Astrocyte (in vitro differentiated cells and primary cell): ENCODE measurements at regions not wholly inside any gene's neighbourhood (a gene's known extent, or its start where the extent isn't known, plus 50 kb on each side); places are given as distances from the start of the nearest gene placed in this dataset.
"Not testable (repeated sequence)": the region's sequence is repeated elsewhere in the genome, so short reads cannot be mapped to it uniquely, and the experiment has no call there.

Experiments used
- CTCF ChIP-seq: IDR thresholded peaks from 2 replicates; pipeline ENCODE4 v1.5.1; 2011; ENCODE audit warnings: low read depth, mild to moderate bottlenecking, inconsistent platforms, low read length, moderate library complexity; ENCODE audit not compliant: insufficient read depth
- EZH2 ChIP-seq: IDR thresholded peaks from 2 replicates; pipeline ENCODE4 v1.6.1; 2012; ENCODE audit warnings: mild to moderate bottlenecking, low read length, inconsistent platforms; ENCODE audit not compliant: insufficient read depth

GRCh38 chrY:17484763-17485162, 395.3 kb downstream of the CDY2B start:
- not testable (repeated sequence) for TF ChIP-seq CTCF, EZH2
